Hepatocyte (in vitro differentiated cells): ENCODE measurements at regions not wholly inside any gene's neighbourhood (a gene's known extent, or its start where the extent isn't known, plus 50 kb on each side); places are given as distances from the start of the nearest gene placed in this dataset.

Experiments used
- EZH2 ChIP-seq: fragments of 200-600 bp; sonication (generic); IDR thresholded peaks from 2 replicates; pipeline ENCODE4 v1.6.1; 2016; ENCODE audit warnings: antibody characterized with exemption, mild to moderate bottlenecking, borderline replicate concordance
- EZH2phosphoT487 ChIP-seq: fragments of 200-600 bp; sonication (generic); IDR thresholded peaks from one replicate; pipeline ENCODE4 v1.6.1; 2018; ENCODE audit warnings: antibody characterized with exemption, mild to moderate bottlenecking, low read depth, moderate library complexity; ENCODE audit not compliant: unreplicated experiment, severe bottlenecking
- TF ChIP-seq, protein P1 (sequence below): fragments of 200-600 bp; sonication (generic); IDR thresholded peaks from 2 replicates; pipeline ENCODE4 v1.5.1; 2016; ENCODE audit warnings: antibody characterized with exemption, mild to moderate bottlenecking; ENCODE audit not compliant: poor library complexity

DNA sequence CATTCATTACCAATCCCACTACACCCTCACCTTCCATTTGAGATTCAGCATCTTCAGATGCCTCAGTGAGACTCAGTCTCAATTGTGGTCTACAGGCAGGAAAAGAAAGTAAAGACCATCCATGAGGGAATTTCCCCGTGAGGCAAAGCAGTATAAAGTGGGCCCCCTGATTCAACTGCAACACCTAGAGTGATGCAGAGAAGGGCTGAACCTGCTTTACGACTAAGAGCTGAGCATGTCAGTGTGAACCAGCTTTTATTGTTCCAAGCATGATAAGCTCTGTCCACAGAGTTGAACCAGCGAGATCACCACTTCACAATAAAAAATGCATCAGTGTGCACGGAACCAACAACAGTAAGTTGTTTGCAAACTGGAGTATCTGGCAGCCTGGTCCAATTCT lies 357.6 kb upstream of the ATP5MC3 start:
- TF ChIP-seq, protein P1, sequence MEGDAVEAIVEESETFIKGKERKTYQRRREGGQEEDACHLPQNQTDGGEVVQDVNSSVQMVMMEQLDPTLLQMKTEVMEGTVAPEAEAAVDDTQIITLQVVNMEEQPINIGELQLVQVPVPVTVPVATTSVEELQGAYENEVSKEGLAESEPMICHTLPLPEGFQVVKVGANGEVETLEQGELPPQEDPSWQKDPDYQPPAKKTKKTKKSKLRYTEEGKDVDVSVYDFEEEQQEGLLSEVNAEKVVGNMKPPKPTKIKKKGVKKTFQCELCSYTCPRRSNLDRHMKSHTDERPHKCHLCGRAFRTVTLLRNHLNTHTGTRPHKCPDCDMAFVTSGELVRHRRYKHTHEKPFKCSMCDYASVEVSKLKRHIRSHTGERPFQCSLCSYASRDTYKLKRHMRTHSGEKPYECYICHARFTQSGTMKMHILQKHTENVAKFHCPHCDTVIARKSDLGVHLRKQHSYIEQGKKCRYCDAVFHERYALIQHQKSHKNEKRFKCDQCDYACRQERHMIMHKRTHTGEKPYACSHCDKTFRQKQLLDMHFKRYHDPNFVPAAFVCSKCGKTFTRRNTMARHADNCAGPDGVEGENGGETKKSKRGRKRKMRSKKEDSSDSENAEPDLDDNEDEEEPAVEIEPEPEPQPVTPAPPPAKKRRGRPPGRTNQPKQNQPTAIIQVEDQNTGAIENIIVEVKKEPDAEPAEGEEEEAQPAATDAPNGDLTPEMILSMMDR: no peak
- no peak for TF ChIP-seq EZH2phosphoT487
- TF ChIP-seq EZH2: no peak
